ENCODE measurements at regions not wholly inside any gene's neighbourhood (a gene's known extent, or its start where the extent isn't known, plus 50 kb on each side); places are given as distances from the start of the nearest gene placed in this dataset.
A peak's percentile ranks its signal among the peaks of the same experiment; 100 is the strongest.

DNA sequence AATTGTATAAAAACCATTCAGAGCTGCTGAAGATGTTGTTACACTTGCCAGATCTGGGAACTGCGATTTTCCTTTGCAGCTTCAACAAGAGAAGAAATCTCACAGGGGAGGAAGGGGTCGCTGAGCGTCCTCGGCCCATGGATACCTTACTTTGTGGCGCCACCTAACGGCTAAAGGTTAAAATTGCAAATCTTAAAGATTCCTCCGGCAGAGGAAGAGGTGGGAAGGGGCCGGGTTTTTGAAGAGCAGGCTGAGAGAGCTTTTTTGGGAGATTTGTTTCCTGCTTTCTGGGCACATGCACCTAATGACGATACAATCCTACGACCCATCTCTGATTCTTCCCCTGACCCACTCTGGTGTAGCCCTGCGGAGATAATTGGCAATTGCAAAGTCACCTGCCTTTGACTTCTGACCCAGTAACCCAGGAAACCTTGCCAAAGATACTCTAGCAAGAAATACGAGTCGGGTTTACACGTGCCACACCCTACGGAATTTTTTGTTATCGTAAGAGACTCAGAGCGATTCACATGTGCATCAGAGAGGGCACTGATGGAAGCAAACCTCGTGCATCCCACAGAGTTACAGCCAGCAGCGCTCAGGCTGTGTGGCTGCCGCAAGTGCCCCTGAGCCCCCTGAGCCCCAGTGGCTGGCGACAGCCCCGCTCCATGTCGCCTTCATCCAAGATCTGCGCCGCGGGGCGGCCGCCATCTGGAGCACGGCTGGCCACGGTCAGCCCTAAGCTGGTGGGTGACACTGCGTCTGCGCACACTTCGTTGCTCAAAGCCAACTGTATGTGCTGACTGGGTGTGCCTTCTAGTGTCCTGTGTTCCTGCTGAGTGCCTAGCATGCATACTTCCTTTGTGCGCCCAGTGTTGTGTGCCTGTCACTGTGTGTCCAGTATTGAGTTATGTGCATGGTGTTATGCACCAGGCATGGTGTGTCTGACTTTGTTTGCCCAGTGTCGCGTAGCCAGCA, 55.2 kb upstream of the CHRNA7 start:
- Mint-ChIP-seq H3K4me3 (ENCODE audit: unreplicated experiment) (no peak overlapping the region), H3K36me3 (ENCODE audit: low read depth) (no peaks in the 10 kb centered on the region), H3K27me3 (ENCODE audit: low read depth) (peaks cover 32% of the 10 kb centered on the region), H3K4me1 (ENCODE audit: low read depth) (peaks cover 11% of the 10 kb centered on the region), H3K27ac (ENCODE audit: unreplicated experiment) (no peak overlapping the region), H3K9me3 (ENCODE audit: low read depth) (no peaks in the 10 kb centered on the region)
- DNase-seq (ENCODE audit: low spot score) = no peak
- TF ChIP-seq, protein P1, sequence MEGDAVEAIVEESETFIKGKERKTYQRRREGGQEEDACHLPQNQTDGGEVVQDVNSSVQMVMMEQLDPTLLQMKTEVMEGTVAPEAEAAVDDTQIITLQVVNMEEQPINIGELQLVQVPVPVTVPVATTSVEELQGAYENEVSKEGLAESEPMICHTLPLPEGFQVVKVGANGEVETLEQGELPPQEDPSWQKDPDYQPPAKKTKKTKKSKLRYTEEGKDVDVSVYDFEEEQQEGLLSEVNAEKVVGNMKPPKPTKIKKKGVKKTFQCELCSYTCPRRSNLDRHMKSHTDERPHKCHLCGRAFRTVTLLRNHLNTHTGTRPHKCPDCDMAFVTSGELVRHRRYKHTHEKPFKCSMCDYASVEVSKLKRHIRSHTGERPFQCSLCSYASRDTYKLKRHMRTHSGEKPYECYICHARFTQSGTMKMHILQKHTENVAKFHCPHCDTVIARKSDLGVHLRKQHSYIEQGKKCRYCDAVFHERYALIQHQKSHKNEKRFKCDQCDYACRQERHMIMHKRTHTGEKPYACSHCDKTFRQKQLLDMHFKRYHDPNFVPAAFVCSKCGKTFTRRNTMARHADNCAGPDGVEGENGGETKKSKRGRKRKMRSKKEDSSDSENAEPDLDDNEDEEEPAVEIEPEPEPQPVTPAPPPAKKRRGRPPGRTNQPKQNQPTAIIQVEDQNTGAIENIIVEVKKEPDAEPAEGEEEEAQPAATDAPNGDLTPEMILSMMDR (IDR thresholded peaks at IDR 0.05) = peak; percentile 83

DNA sequence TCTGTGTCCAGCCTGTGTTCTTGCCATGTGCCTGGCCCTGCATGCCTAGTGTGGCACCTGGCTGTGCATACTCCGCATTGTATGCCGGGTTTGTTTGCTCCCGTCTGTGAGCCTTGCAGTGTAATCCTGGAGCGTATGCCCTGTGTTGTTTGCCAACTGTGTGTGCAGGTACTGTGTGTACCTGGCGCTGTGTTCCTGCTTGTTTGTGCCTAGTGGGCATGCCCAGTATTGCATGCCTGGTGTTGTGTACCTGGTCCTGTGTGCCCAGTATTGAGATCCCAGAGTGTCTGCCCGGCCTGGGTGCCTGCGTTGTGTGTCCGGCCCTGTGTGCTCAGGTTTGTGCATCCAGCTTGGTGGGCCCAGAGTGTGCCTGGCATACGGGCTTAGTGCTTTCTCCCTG, 54.5 kb upstream of the CHRNA7 start:
- Mint-ChIP-seq H3K4me3 (ENCODE audit: unreplicated experiment) (no peak overlapping the region), H3K36me3 (ENCODE audit: low read depth) (no peaks in the 10 kb centered on the region), H3K27me3 (ENCODE audit: low read depth) (peaks cover 33% of the 10 kb centered on the region), H3K4me1 (ENCODE audit: low read depth) (peaks cover 11% of the 10 kb centered on the region), H3K9me3 (ENCODE audit: low read depth) (no peaks in the 10 kb centered on the region), H3K27ac (ENCODE audit: unreplicated experiment) (no peak overlapping the region)
- DNase-seq (ENCODE audit: low spot score) = no peak
- TF ChIP-seq, protein P1 (IDR thresholded peaks at IDR 0.05) = no peak

DNA sequence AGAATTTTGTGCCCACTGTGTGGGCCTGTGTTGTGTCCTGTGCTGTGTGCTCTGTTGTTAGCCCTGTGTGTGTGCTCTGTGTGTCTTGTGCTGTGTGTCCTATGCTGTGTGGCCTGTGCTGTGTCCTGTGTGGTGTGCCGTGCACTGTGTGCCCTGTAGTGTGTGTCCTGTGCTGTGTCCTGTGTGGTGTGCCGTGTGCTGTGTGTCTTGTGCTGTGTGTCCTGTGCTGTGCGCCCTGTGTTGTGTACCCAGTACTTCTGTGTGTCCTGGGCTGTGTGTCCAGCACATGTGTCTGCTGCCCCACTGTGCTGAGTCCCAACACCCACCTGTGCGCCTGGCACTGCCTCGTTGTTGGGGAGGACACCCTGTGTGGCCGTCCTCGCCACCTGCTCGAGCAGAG, 53.2 kb upstream of the CHRNA7 start:
- H3K27ac Mint-ChIP-seq (ENCODE audit: unreplicated experiment) = no peak overlapping the region
- no peaks in the 10 kb centered on the region for H3K9me3 Mint-ChIP-seq (ENCODE audit: low read depth)
- peaks cover 31% of the 10 kb centered on the region for H3K27me3 Mint-ChIP-seq (ENCODE audit: low read depth)

DNA sequence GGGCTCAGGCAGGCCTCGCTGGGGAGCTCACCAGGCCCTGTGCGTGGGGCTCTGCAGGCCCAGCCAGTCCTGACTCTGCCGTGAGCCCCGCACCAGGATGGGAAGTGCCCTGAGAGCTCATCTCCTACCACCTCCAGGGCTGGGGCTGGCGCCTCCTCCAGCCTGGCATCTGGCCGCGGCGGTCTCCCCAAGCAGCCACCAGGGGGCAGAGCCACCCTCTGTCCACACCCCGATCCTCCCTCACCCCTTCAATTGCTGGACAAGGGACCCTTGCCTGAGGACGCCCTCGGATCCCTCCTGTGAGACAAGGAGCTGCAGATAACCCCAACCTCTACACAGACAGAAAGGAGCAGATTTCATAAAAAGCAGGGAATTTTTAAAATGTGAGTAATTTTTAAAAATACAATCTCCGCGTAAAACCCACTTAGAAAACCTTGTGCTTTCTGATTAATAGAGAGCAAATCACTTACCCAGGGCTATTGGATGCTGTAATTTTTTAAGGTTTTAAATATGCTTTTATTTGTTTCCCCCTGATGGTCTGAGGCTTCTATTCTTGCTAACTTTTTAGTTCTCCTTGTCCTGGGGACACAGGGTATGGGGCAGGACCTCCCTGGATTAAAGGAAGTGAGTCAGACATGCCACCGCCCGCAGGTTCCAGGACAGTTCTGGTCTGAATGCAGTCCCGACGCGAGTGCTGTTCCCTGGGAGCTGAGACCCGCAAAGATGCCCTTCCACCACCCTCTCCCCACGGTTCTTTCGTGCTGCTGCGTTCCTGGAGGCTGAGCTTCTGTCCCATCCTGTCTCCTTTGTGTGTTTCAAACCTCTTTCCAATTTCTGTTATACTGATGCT, 52.3 kb upstream of the CHRNA7 start:
- peak overlapping the region; percentile 46 for H3K4me3 Mint-ChIP-seq (ENCODE audit: unreplicated experiment)
- peaks cover 11% of the 10 kb centered on the region for H3K4me1 Mint-ChIP-seq (ENCODE audit: low read depth)
- peaks cover 31% of the 10 kb centered on the region for H3K27me3 Mint-ChIP-seq (ENCODE audit: low read depth)
- no peaks in the 10 kb centered on the region for H3K36me3 Mint-ChIP-seq (ENCODE audit: low read depth)
- DNase-seq (ENCODE audit: low spot score) = no peak
- no peak overlapping the region for H3K27ac Mint-ChIP-seq (ENCODE audit: unreplicated experiment)
- no peaks in the 10 kb centered on the region for H3K9me3 Mint-ChIP-seq (ENCODE audit: low read depth)
- TF ChIP-seq, protein P1 (IDR thresholded peaks at IDR 0.05) = peak; percentile 96

More for the DNA sequence above, 53.2 kb upstream of the CHRNA7 start:
- Mint-ChIP-seq H3K4me3 (ENCODE audit: unreplicated experiment) (no peak overlapping the region), H3K36me3 (ENCODE audit: low read depth) (no peaks in the 10 kb centered on the region), H3K4me1 (ENCODE audit: low read depth) (peaks cover 11% of the 10 kb centered on the region)
- DNase-seq (ENCODE audit: low spot score) = no peak
- TF ChIP-seq, protein P1 (IDR thresholded peaks at IDR 0.05) = no peak
